G401 (cell line): ENCODE measurements at regions not wholly inside any gene's neighbourhood (a gene's known extent, or its start where the extent isn't known, plus 50 kb on each side); places are given as distances from the start of the nearest gene placed in this dataset.
A peak's percentile ranks its signal among the peaks of the same experiment; 100 is the strongest.

Source experiments
- DNase-seq: peaks from one replicate; pipeline ENCODE4 v3.0.0-alpha.2; 2015; ENCODE audit warnings: low spot score
- in situ Hi-C: cut with HindIII; loops from 2 replicates; pipeline ENCODE4 v1.10.0; 2016; ENCODE audit warnings: low sequenced_read_pairs, mixed read lengths

DNA sequence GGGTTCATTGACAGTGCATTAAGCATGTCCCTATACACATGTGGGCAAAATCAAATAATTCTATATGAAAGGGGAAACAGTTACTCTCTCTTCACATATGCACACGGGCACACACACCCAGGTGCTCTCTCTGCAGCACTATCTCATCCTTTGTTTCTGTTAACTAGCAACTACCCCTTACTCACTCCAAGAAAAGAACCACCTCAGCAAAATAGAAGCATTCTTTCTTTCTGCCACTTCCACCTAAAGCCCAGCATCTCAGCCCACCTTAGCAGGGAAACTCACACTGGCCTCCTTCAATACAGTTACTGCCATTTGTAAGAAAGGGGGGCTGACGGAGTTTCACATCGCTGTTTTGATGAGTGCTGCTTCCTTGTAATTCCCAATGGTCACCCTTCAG, 216.3 kb upstream of the ID2 start:
- no peak for DNase-seq
- in situ Hi-C loops, result no loop called here

DNA sequence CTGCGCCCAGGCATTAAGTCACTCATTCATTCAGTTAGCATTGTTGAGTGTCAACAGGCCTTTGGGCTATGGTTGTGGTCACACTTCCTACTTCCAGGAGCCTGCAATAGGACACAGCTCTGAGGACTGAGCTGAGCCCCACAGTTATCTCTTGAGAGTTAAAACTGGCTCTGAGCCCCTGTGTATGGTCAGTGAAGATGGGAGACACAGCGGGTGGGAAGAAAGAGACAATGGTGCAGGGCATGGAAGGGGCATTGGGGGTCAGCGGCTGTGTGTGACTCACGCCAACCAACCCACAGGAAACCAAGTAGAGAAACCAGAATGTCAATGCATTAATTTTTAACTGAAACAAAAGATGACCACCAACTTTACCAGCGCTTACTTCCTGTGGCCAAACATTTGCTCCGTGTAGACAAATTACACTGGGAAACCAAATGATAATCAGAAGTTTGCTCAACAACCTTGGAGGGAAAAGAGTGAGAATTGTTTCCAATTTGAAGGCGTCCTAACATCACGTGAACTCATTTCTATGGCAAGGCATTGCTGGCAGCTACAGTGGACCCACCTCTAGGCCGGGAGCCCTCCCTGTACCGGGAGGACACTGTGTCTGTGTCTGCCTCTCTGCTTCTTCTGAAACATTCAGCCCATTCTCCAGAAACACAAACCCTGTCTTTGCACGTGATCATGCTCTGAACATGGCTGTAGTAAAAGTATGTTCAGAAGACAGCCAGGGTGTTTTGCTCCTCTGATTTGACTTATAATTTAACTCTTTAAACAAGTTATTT, 212.0 kb upstream of the ID2 start:
- in situ Hi-C loops, result no loop called here
- no peak for DNase-seq

DNA sequence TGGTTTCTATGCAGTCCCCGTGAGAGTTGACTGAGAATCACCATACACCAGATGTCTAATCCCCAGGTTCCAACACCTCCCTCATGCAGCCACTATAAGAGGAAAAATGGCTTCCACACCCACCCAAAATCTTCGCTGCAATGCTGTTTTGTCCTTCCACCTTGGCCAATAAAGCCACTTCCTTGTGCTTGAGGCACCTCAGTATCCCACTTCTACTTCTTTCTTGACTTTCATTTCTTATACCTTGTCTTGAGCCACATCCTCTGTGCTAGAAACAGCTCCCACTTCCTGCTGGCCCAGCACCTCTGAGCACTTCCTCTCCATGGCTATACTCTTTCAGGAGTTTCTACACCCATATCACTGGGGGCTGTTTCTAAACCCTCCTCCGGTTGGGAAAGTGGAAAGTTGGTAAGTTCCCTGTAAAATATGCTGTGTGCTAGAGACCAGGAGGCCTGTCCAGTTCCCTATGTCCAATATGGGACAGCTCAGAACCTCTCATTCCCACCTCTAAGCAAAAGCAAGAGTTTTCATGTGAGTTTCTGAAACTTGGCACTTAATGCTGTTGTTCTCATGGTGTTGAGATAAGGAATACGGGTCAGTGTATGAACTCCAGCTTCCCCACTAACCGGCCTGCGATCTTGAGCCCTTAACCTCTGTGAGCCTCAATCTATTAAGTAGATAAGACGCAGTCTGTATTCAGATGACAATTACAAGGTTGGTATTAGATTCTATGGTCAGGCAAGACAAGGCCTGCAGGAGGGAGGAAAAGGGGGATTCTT, 209.1 kb upstream of the ID2 start:
- in situ Hi-C loops, result no loop called here

DNA sequence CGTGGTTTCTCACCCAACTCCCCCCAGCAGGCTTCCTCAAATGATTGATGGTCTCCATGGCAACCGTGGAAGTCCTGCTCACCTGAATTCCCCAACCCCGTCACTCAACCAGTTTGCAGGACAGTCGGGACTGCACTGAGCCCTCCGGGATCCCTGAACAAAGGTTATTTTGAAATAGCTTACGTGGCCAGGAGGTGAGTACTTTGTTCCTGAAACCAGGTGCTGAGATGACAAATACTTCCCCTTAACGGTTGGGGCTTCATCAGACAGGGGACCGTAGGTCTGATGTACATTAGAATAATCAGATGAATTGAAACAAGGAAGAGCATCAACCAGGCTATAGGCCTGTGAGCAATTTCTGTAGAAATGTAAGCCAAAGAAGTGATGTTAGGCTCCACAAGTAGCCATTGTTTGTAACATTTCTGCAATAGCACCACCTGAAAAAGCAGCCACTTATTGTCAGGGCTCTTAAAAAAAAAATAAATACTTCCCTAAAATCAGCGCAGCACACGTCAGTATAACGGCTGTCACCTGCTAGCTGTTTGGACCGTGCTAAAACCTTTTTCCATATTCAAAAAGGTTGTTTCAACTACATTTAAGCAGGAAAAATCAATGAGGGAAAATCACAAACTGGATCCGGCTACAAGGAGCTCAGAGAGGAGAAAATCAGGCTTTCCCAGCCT, 206.4 kb upstream of the ID2 start:
- in situ Hi-C loops, result no loop called here

More for the DNA sequence above, 209.1 kb upstream of the ID2 start:
- no peak for DNase-seq

DNA sequence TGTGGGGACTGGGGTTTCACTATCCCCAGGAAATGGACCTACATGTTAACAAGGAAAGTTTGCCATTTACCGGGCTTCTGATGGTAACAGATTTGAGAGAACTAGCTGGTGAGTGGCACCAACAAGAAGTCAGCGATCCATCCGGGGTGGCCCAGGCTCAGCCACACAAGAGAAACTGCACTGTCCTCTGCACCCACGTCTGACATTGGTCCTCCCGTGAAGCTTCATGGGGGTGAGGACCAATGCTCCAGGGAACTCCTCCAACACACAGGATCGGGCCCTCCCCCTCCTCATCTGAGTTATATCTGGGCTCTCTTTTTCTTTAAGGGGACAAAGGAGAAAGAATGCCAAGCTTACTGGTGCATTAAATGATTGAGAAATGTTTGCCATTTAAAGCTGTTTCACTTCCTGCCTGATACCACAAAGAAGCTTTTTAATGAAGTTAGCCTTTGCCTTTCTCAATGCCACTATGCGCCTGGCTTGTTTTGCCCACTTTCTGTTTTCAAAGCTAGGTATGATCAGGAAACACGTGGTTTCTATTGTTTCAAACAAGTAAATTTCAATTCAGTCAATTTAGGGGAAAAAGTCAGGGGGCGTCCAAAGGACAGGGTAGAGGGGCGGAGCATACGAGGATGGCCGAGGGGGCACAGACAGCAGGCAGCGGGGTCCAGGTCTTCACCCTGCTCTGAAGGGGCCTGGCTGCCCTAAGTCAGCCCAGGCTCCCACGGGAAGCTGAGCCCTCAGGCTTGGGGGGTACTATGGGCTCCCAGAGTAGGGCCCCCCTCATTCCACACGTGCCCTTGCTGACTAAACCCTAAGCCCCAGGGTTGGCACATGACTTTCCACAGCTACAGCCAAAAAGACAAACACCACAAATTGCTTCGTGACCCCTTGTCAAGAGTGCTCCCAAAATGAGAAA, 204.0 kb upstream of the ID2 start:
- DNase-seq, result no peak
- in situ Hi-C loops, result no loop called here

More for the DNA sequence above, 206.4 kb upstream of the ID2 start:
- DNase-seq, result no peak

GRCh38 chr2:8478471-8478793, 203.4 kb upstream of the ID2 start:
- in situ Hi-C loops, result no loop called here
- DNase-seq, result no peak

DNA sequence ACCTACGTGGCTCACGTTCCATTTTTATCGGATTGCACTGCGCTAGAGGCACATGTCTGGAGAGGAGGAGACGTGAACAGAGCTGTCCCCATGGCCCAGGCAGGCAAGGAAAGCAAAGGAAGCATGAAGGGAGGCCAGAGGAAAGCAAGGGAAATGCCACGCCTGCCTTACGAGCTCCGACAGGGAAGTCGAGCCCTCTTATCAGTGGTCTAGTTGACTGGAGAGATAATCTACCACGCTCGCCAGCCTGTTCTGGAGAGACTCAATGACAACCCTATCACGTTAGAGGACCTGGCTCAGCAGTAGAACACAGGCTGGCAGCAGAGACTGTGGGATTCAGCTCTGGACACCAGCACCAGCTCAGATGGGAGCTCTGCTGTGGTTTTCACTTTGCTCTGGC, 202.6 kb upstream of the ID2 start:
- in situ Hi-C loops, result no loop called here
- no peak for DNase-seq

GRCh38 chr2:8480915-8481314, 200.9 kb upstream of the ID2 start:
- no peak for DNase-seq
- in situ Hi-C loops, result no loop called here

DNA sequence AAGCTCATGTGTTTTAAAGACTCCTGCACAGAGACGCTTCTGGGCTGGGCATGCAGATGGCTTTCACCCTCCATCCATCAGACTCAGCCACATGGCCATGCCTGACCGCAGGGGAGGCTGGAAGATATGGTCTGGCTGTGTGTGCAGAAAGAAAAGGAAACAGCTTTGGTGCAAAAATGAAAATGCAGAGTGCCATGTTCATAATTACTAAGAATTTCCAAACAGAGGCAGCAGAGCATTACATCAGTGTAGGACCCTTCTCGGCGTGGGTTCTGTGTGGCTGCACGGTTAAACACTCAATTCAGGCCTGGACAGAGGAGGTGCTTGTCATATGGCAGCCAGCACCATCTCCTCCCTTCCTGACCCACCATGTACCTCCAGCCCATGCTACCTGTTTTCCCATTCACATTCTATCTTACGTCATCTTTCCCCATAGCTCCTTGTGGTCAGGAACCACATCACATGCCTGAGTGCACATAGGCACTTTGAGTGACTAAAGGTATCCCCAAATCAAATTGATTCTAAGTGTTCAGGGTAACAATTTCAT, 200.3 kb upstream of the ID2 start:
- DNase-seq, result no peak
- in situ Hi-C loops, result no loop called here

- in situ Hi-C loops, result no loop called here
- DNase-seq, result no peak
These were observed 199.4 kb upstream of the ID2 start for GRCh38 chr2:8482432-8482831.

GRCh38 chr2:8484502-8485283, 197.2 kb upstream of the ID2 start:
- DNase-seq, result no peak
- in situ Hi-C loops, result no loop called here

- no peak for DNase-seq
- in situ Hi-C loops, result no loop called here
These were observed 196.1 kb upstream of the ID2 start for GRCh38 chr2:8485736-8486135.

DNA sequence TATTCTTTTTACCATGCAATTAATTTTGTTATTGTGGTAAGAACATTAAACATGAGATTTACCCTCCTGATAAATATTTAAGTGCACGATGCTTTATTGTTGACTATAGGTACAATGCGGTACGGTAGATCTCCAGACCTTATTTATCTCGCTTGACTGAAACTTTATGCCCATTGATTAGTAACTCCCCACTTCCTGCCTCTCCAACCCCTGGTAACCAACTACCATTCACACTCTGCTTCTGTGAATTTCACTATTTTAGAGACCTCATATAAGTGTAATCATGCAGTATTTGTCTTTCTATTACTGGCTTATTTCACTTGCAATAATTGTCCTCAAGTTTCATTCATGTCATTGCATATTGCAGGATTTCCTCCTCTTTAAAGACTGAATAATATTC, 195.7 kb upstream of the ID2 start:
- DNase-seq, result no peak
- in situ Hi-C loops, result no loop called here

- DNase-seq, result peak; percentile 8
These were observed 194.4 kb upstream of the ID2 start for GRCh38 chr2:8487461-8487932.

DNA sequence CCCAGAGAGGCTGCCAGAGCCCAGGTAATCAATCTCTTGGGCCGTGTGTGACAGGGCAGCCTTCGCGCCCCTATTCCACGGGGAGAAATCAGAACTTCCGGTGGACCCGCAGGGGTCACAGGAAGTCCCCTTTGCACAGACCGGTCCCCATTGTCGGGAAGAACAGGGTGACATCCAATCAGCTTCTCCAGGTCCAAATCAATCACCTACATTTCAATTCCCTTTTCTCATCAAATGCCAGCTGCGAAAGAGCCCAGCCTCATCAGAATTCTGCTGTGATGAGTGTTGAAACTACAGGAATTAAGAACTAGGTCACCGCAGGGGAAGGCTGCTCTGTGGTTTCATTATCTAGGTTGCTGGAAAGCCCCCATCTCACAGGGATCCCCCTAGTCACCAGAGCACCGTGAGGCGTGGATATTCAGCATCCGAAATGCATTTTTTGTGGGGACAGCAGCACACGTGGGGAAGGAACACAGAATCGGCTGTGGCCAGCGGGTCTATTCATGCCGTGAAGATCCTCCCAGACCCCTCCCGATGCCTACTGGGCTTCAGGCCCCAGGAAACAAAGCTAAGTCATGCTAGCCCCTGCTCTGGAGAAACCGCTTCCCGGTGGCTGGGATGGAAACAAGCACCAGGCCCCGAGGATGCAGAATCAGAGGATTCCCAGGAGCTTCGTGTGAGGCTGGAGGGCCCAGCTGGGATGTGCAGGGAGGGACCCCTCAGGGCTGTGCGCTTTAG, 193.7 kb upstream of the ID2 start:
- in situ Hi-C loops, result no loop called here
- peak; percentile 12 for DNase-seq

More at GRCh38 chr2:8487461-8487932, 194.4 kb upstream of the ID2 start:
- in situ Hi-C loops, result no loop called here

GRCh38 chr2:8489221-8489620, 192.6 kb upstream of the ID2 start:
- DNase-seq, result no peak
- in situ Hi-C loops, result no loop called here

- in situ Hi-C loops, result no loop called here
- DNase-seq, result no peak
These were observed 192.1 kb upstream of the ID2 start for GRCh38 chr2:8489751-8490150.
